Prostate gland (tissue), 2 donors: ENCODE measurements at regions not wholly inside any gene's neighbourhood (a gene's known extent, or its start where the extent isn't known, plus 50 kb on each side); places are given as distances from the start of the nearest gene placed in this dataset.

ENCODE experiments used
- DNase-seq: peaks from one replicate; pipeline ENCODE4 v3.0.0-alpha.2; 2019; ENCODE audit warnings: low spot score
- H3K27ac ChIP-seq, 2 donors: fragments of 200-600 bp; sonication (generic); 2 replicates each; pipeline ENCODE4 v1.5.1; 2017 to 2019
- H3K27me3 ChIP-seq: fragments of 200-600 bp; sonication (generic); replicated peaks from 2 replicates; pipeline ENCODE4 v1.5.1; 2019; ENCODE audit not compliant: insufficient read depth
- H3K36me3 ChIP-seq, 2 donors: fragments of 200-600 bp; sonication (generic); 1 replicate in 1 of 2; 2 replicates in 1 of 2; pipeline versions ENCODE4 v1.5.1 to v1.8.1; 2017 to 2019
- H3K4me1 ChIP-seq: fragments of 200-600 bp; sonication (generic); replicated peaks from 2 replicates; pipeline ENCODE4 v1.5.1; 2019
- H3K4me3 ChIP-seq, 2 donors: fragments of 200-600 bp; sonication (generic); 2 replicates each; pipeline ENCODE4 v1.5.1; 2017 to 2019
- H3K9me3 ChIP-seq: fragments of 200-600 bp; sonication (generic); 2 replicates; pipeline ENCODE4 v1.5.1; 2017
- CTCF ChIP-seq, 4 experiments: fragments of 200-600 bp in 2 of 4; fragments of 450-650 bp in 2 of 4; sonication (generic) in 2 of 4; IDR thresholded peaks; 1 replicate in 3 of 4; 2 replicates in 1 of 4; pipeline ENCODE4 v1.5.1; 2016 to 2019; ENCODE audit warnings: antibody characterized with exemption in 4 of 4, mild to moderate bottlenecking in 2 of 4, moderate library complexity in 2 of 4
- POLR2A ChIP-seq: fragments of 450-650 bp; IDR thresholded peaks from one replicate; pipeline ENCODE4 v1.6.1; 2016; ENCODE audit warnings: antibody characterized with exemption, mild to moderate bottlenecking
- POLR2AphosphoS5 ChIP-seq: sonication (generic); formaldehyde crosslinking; IDR thresholded peaks from one replicate; pipeline ENCODE4 v1.6.1; 2017; ENCODE audit warnings: antibody characterized with exemption
- WGBS: methylation state at CpG from one replicate; pipeline ENCODE4 v1.1.5; 2018; 5-methylcytosine and 5-hydroxymethylcytosine counted together
- intact Hi-C: fragments of 100-400 bp; cut with DNase I; formaldehyde crosslinking; loops from one replicate; pipeline ENCODE4 v1.14.2; 2022

DNA sequence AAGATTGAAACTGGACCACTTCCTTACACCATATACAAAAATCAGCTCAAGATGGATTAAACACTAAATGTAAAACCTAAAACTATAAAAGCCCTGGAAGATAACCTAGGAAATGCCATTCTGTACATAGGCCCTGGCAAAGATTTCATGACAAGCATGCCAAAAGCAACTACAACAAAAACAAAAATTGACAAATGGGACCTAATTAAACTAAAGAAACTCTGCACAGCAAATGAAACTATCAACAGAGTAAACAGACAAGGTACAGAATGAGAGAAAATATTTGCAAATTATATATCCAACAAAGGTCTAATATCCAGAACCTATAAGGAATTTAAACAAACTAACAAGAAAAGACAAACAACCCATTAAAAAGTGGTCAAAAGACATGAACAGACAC is 173.1 kb upstream of the CCDC54 start:
- TF ChIP-seq POLR2AphosphoS5 (no peak), POLR2A (no peak), CTCF (IDR thresholded peaks at IDR 0.05) (no peak)
- Histone ChIP-seq H3K9me3 (no peaks in the 10 kb centered on the region), H3K27me3 (no peaks in the 10 kb centered on the region), H3K36me3 (no peaks in the 10 kb centered on the region), H3K4me1 (no peaks in the 10 kb centered on the region), H3K27ac (no peak overlapping the region), H3K4me3 (no peak overlapping the region)
- intact Hi-C loops, result no loop called here
- no peak for DNase-seq

DNA sequence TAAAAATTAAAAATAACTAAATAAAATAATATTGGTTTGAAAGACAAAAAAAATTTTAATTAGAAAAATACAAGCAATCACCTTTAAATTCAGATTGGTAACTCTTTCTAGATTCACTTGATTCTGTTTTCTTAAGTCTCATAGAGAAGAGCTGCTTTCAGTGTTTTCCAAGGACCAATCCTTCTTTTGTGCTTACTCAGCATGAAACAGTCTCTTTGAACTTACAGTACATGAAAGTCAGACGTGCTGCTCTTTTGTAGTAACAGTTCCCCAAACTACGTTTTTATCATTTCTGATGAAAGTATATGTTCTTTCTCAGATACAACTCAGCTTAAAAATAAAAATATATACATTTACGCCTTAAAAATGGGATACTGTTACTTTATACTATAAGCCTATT is 171.9 kb upstream of the CCDC54 start:
- intact Hi-C loops, result no loop called here
- H3K36me3 ChIP-seq, result no peaks in the 10 kb centered on the region
- no peak overlapping the region for H3K4me3 ChIP-seq
- no peaks in the 10 kb centered on the region for H3K9me3 ChIP-seq
- 88% methylated on average over 3 of the region's 3 CpGs for WGBS
- no peak for TF ChIP-seq POLR2AphosphoS5
- TF ChIP-seq POLR2A, result no peak
- no peak for TF ChIP-seq CTCF (IDR thresholded peaks at IDR 0.05)
- DNase-seq, result no peak
- no peaks in the 10 kb centered on the region for H3K27me3 ChIP-seq
- H3K4me1 ChIP-seq, result no peaks in the 10 kb centered on the region
- H3K27ac ChIP-seq, result no peak overlapping the region

- TF ChIP-seq POLR2A (no peak), POLR2AphosphoS5 (no peak), CTCF (IDR thresholded peaks at IDR 0.05) (no peak)
- WGBS, result 82% methylated on average over 1 of the region's 1 CpG
- intact Hi-C loops, result no loop called here
- no peak for DNase-seq
- Histone ChIP-seq H3K4me3 (no peak overlapping the region), H3K4me1 (no peaks in the 10 kb centered on the region), H3K9me3 (no peaks in the 10 kb centered on the region), H3K36me3 (no peaks in the 10 kb centered on the region), H3K27ac (no peak overlapping the region), H3K27me3 (no peaks in the 10 kb centered on the region)
These were observed 171.1 kb upstream of the CCDC54 start for GRCh38 chr3:107206141-107206540.

DNA sequence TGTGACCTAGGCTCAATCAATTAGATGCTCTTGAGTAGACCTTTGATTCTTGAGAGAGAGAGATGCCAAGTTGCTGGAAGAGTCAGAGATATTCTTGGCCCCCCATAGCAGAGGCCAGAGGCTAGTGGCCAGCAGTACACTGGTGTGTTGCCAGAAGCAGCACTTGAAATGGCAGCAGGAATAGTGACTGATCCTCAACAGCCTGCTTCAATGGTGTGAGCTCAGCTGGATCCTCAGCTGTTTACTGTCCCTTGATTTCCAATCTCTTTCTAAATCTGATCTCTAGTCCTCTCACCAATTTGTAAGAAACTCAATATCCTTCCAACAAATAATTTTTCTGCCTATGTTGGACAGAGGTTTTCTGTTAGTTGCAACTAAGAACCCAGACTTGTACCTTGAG is 170.3 kb upstream of the CCDC54 start:
- no peak for DNase-seq
- intact Hi-C loops, result no loop called here
- no peak overlapping the region for H3K27ac ChIP-seq
- no peak overlapping the region for H3K4me3 ChIP-seq
- TF ChIP-seq CTCF (IDR thresholded peaks at IDR 0.05) (no peak), POLR2A (no peak), POLR2AphosphoS5 (no peak)
- H3K27me3 ChIP-seq, result no peaks in the 10 kb centered on the region
- H3K4me1 ChIP-seq, result no peaks in the 10 kb centered on the region
- H3K36me3 ChIP-seq, result no peaks in the 10 kb centered on the region
- H3K9me3 ChIP-seq, result no peaks in the 10 kb centered on the region

- Histone ChIP-seq H3K4me1 (no peaks in the 10 kb centered on the region), H3K4me3 (no peak overlapping the region), H3K27ac (peak overlapping the region; percentile 39 to 57), H3K27me3 (no peaks in the 10 kb centered on the region), H3K9me3 (no peaks in the 10 kb centered on the region), H3K36me3 (no peaks in the 10 kb centered on the region)
- peak; percentile 35 for DNase-seq
- TF ChIP-seq CTCF (IDR thresholded peaks at IDR 0.05), result no peak
- TF ChIP-seq POLR2AphosphoS5, result peak; percentile 77
- intact Hi-C loops, result no loop called here
These were observed 169.1 kb upstream of the CCDC54 start for GRCh38 chr3:107208100-107208499.
